Astrocyte (in vitro differentiated cells and primary cell): ENCODE measurements at regions not wholly inside any gene's neighbourhood (a gene's known extent, or its start where the extent isn't known, plus 50 kb on each side); places are given as distances from the start of the nearest gene placed in this dataset.

Source experiments
- DNase-seq: peaks from one replicate; pipeline ENCODE4 v3.0.0-alpha.2; 2010; ENCODE audit warnings: low read depth
- FAIRE-seq: peaks from 2 replicates; lab custom pipeline; 2011; peaks lifted over from hg19 to GRCh38; lab: Jason Lieb, UNC
- H2AFZ ChIP-seq: 2 replicates; pipeline ENCODE4 v1.6.0; 2012; ENCODE audit warnings: low read depth, low read length, inconsistent platforms
- H3K27ac ChIP-seq: 2 replicates; pipeline ENCODE4 v1.5.1; 2011; ENCODE audit warnings: low read depth, low read length, inconsistent platforms
- H3K27me3 ChIP-seq: 2 replicates; pipeline ENCODE4 v1.6.0; 2011; ENCODE audit warnings: low read length, inconsistent platforms; ENCODE audit not compliant: insufficient read depth
- H3K36me3 ChIP-seq: 2 replicates; pipeline ENCODE4 v1.5.1; 2011; ENCODE audit warnings: low read length, inconsistent platforms; ENCODE audit not compliant: insufficient read depth
- H3K4me1 ChIP-seq: 2 replicates; pipeline ENCODE4 v1.5.1; 2011; ENCODE audit warnings: low read length, inconsistent platforms; ENCODE audit not compliant: insufficient read depth
- H3K4me2 ChIP-seq: 2 replicates; pipeline ENCODE4 v1.6.0; 2012; ENCODE audit warnings: low read length, inconsistent platforms
- H3K4me3 ChIP-seq: 2 replicates; pipeline ENCODE4 v1.5.1; 2011; ENCODE audit warnings: low read depth, mild to moderate bottlenecking, low read length, inconsistent platforms; ENCODE audit not compliant: insufficient read depth
- H3K79me2 ChIP-seq: 2 replicates; pipeline ENCODE4 v1.6.0; 2012; ENCODE audit warnings: mild to moderate bottlenecking, low read length, inconsistent platforms; ENCODE audit not compliant: insufficient read depth
- H3K9ac ChIP-seq: 2 replicates; pipeline ENCODE4 v1.6.0; 2012; ENCODE audit warnings: mild to moderate bottlenecking, low read length, inconsistent platforms
- H3K9me3 ChIP-seq: 2 replicates; pipeline ENCODE4 v1.5.1; 2012; ENCODE audit warnings: low read depth, mild to moderate bottlenecking, low read length, inconsistent platforms; ENCODE audit not compliant: insufficient read depth
- H4K20me1 ChIP-seq: 2 replicates; pipeline ENCODE4 v1.6.0; 2012; ENCODE audit warnings: low read length, inconsistent platforms; ENCODE audit not compliant: insufficient read depth
- H3K27ac Mint-ChIP-seq: one replicate; pipeline ENCODE4 v1.8.0; 2021; ENCODE audit warnings: mild to moderate bottlenecking, mixed read lengths; ENCODE audit not compliant: unreplicated experiment
- H3K27me3 Mint-ChIP-seq: one replicate; pipeline ENCODE4 v1.8.0; 2021; ENCODE audit warnings: low read depth, mixed read lengths; ENCODE audit not compliant: unreplicated experiment
- H3K36me3 Mint-ChIP-seq: one replicate; pipeline ENCODE4 v1.8.0; 2021; ENCODE audit warnings: low read depth, mixed read lengths; ENCODE audit not compliant: unreplicated experiment
- H3K4me1 Mint-ChIP-seq: one replicate; pipeline ENCODE4 v1.8.0; 2021; ENCODE audit warnings: low read depth, mixed read lengths; ENCODE audit not compliant: unreplicated experiment
- H3K4me3 Mint-ChIP-seq: one replicate; pipeline ENCODE4 v1.8.0; 2021; ENCODE audit warnings: mild to moderate bottlenecking, moderate library complexity, mixed read lengths; ENCODE audit not compliant: unreplicated experiment
- H3K9me3 Mint-ChIP-seq: one replicate; pipeline ENCODE4 v1.8.0; 2021; ENCODE audit warnings: mild to moderate bottlenecking, mixed read lengths; ENCODE audit not compliant: unreplicated experiment
- EZH2 ChIP-seq: IDR thresholded peaks from 2 replicates; pipeline ENCODE4 v1.6.1; 2012; ENCODE audit warnings: mild to moderate bottlenecking, low read length, inconsistent platforms; ENCODE audit not compliant: insufficient read depth
- TF ChIP-seq, protein P1 (sequence below): IDR thresholded peaks from 2 replicates; pipeline ENCODE4 v1.5.1; 2011; ENCODE audit warnings: low read depth, mild to moderate bottlenecking, inconsistent platforms, low read length, moderate library complexity; ENCODE audit not compliant: insufficient read depth

DNA sequence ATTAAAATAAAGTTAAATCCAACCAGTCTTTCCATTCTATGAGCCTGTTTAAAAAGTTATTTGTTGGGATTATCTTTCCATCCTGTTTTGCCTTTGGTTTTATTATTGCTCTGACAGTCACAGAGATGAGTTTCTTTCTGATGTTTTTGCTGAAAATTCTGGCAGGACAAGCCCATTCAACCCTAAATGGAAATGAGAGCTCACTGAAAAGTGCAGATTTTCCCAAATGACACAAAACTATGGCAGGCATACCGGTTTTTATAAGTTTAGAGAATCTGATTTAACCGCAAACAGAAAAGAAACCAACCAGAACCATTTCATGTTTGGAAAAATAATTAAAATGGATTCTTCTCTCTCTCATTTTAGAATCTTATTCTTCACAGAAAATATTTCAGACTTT lies 238.1 kb upstream of the SGO1 start:
- Mint-ChIP-seq H3K4me1 (peaks cover 6% of the 10 kb centered on the region), H3K27me3 (no peaks in the 10 kb centered on the region), H3K4me3 (no peak overlapping the region), H3K9me3 (peaks cover 14% of the 10 kb centered on the region), H3K36me3 (no peaks in the 10 kb centered on the region), H3K27ac (no peak overlapping the region)
- Histone ChIP-seq H3K4me1 (no peaks in the 10 kb centered on the region), H3K4me2 (no peak overlapping the region), H3K9me3 (no peaks in the 10 kb centered on the region), H3K27ac (no peak overlapping the region), H3K79me2 (no peaks in the 10 kb centered on the region), H3K36me3 (no peaks in the 10 kb centered on the region), H3K27me3 (no peaks in the 10 kb centered on the region), H2AFZ (no peak overlapping the region), H4K20me1 (no peaks in the 10 kb centered on the region), H3K9ac (no peak overlapping the region), H3K4me3 (no peak overlapping the region)
- FAIRE-seq, result no peak
- DNase-seq, result no peak
- no peak for TF ChIP-seq EZH2
- TF ChIP-seq, protein P1, sequence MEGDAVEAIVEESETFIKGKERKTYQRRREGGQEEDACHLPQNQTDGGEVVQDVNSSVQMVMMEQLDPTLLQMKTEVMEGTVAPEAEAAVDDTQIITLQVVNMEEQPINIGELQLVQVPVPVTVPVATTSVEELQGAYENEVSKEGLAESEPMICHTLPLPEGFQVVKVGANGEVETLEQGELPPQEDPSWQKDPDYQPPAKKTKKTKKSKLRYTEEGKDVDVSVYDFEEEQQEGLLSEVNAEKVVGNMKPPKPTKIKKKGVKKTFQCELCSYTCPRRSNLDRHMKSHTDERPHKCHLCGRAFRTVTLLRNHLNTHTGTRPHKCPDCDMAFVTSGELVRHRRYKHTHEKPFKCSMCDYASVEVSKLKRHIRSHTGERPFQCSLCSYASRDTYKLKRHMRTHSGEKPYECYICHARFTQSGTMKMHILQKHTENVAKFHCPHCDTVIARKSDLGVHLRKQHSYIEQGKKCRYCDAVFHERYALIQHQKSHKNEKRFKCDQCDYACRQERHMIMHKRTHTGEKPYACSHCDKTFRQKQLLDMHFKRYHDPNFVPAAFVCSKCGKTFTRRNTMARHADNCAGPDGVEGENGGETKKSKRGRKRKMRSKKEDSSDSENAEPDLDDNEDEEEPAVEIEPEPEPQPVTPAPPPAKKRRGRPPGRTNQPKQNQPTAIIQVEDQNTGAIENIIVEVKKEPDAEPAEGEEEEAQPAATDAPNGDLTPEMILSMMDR, result no peak

DNA sequence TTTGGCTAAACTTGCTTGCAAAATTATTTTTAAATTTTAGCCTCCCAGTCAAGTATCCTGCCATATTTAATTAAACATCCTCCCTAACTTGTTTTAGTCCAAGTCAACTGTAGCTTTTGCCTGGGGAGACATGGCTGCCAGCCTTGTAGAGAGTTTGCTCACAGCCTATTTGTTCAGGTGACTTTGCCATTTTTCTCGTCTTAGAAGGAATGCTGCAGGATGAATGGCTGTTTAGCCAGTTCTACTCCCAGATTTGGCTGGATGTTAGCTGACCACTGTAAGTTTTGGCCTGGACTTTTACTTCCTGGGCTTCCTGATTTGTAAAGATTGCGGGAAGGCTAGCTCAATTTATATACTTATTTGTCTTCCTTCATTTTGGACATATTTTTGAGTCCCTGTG lies 236.4 kb upstream of the SGO1 start:
- no peaks in the 10 kb centered on the region for H3K27me3 ChIP-seq
- H3K27ac Mint-ChIP-seq, result no peak overlapping the region
- no peak overlapping the region for H3K4me3 ChIP-seq
- no peaks in the 10 kb centered on the region for H3K9me3 ChIP-seq
- no peaks in the 10 kb centered on the region for H3K36me3 ChIP-seq
- FAIRE-seq (no peak), DNase-seq (no peak)
- no peak overlapping the region for H3K9ac ChIP-seq
- peaks cover 5% of the 10 kb centered on the region for H3K9me3 Mint-ChIP-seq
- no peak overlapping the region for H3K4me2 ChIP-seq
- no peak for TF ChIP-seq EZH2
- TF ChIP-seq, protein P1, result no peak
- no peak overlapping the region for H2AFZ ChIP-seq
- H3K4me3 Mint-ChIP-seq, result no peak overlapping the region
- peaks cover 9% of the 10 kb centered on the region for H3K4me1 Mint-ChIP-seq
- H3K79me2 ChIP-seq, result no peaks in the 10 kb centered on the region
- H3K27ac ChIP-seq, result no peak overlapping the region
- H3K27me3 Mint-ChIP-seq, result no peaks in the 10 kb centered on the region
- no peaks in the 10 kb centered on the region for H3K4me1 ChIP-seq
- H4K20me1 ChIP-seq, result no peaks in the 10 kb centered on the region
- no peaks in the 10 kb centered on the region for H3K36me3 Mint-ChIP-seq

DNA sequence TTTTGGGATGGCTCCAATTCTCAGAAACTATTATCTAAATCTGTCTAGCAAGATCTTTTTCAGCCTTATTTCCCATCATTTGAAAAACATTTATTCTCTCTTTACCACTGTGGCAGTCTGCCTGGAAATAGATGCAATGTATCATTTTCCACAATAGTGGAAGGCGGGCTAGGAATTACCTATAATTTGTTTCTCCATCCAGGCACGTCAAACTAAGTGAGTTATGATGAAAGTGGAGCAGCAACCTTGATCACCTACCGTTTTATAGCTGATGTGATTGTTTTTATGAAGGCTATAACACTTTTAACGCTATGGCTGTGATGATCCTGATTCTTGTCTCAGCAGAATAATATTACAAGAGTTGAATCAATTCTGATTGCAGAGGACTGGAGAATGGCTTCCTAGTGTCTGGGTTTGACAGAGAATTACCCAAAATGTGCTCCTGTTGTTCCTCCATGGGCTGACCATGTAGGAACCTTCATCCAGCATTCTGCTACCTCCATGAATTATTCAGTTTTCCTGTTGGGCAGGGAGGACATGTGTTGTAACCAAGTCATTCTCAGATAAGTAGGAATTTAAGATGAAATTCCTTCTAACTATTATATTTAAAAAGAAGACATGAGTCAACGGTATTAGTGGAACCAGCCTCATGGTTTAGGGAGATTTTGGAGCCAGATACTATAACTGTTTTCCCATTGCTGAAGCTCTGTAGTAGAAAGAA lies 231.5 kb upstream of the SGO1 start:
- H3K4me2 ChIP-seq, result no peak overlapping the region
- Mint-ChIP-seq H3K9me3 (peaks cover 2% of the 10 kb centered on the region), H3K36me3 (no peaks in the 10 kb centered on the region), H3K27me3 (no peaks in the 10 kb centered on the region), H3K4me3 (no peak overlapping the region), H3K4me1 (peaks cover 11% of the 10 kb centered on the region), H3K27ac (no peak overlapping the region)
- no peaks in the 10 kb centered on the region for H3K79me2 ChIP-seq
- no peaks in the 10 kb centered on the region for H3K4me1 ChIP-seq
- H3K9me3 ChIP-seq, result no peaks in the 10 kb centered on the region
- no peak for FAIRE-seq
- H3K27me3 ChIP-seq, result no peaks in the 10 kb centered on the region
- no peaks in the 10 kb centered on the region for H3K36me3 ChIP-seq
- H4K20me1 ChIP-seq, result no peaks in the 10 kb centered on the region
- H3K9ac ChIP-seq, result no peak overlapping the region
- H3K27ac ChIP-seq, result no peak overlapping the region
- DNase-seq, result no peak
- H2AFZ ChIP-seq, result no peak overlapping the region
- H3K4me3 ChIP-seq, result no peak overlapping the region
- TF ChIP-seq, protein P1, result no peak
- no peak for TF ChIP-seq EZH2
